ENCODE measurements at regions not wholly inside any gene's neighbourhood (a gene's known extent, or its start where the extent isn't known, plus 50 kb on each side); places are given as distances from the start of the nearest gene placed in this dataset.
"Not testable (repeated sequence)": the region's sequence is repeated elsewhere in the genome, so short reads cannot be mapped to it uniquely, and the experiment has no call there.

DNA sequence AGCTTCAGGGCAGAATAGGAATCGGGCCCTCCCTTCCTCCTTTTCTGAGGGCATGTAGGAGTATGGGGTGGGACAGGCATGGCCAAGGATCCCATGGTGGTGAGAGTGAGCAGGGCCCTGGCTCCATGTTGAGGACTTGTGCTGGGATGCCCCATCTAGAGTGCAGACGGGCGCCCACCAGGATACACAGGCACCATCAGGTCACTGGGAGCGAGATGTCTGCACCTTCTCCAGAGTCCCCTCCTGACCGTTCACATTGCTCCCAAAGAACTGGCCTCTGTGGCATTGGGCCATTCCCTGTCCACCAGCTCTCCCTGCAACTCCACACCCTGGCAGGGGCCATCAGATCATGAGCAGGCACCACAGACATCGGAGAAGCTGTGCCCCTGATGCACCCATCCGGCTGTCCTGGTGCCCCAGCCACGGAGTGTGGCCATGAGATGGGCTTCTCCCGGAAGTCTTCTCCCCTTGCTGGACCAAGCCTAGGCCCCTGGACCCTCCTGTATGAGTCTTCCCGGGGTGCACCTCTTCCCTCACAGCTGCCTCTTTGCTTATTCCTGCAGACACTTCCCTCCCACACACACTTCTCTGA is 195.0 kb downstream of the IRX2 start:
- H3K4me3 ChIP-seq (ENCODE audit: low read length), result no peak overlapping the region
- TF ChIP-seq ZNF274 (IDR thresholded peaks at IDR 0.05; ENCODE audit: low read depth, low read length), result no peak

GRCh38 chr5:2553611-2554010 is 197.9 kb downstream of the IRX2 start:
- no peak for TF ChIP-seq ZNF274 (IDR thresholded peaks at IDR 0.05; ENCODE audit: low read depth, low read length)
- no peak overlapping the region for H3K4me3 ChIP-seq (ENCODE audit: low read length)

DNA sequence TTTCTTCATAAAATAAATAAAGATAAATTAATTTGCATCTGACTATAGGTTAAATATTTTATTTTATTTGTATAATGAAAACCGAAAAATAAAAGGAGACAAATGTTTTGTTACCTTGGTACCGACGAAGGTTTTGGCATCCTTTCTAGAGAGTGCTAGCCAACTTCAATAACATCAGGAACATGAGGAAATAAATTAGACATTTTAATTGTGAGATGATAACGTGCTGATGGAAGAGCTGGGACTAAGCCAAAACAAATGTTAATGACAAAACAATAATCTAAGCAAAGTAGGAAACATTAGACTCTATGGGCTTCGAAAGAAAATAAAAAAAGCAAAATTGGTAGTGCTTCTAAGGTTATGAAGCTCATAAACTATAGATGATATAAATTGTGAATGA is 201.0 kb downstream of the IRX2 start:
- TF ChIP-seq ZNF274 (IDR thresholded peaks at IDR 0.05; ENCODE audit: low read depth, low read length), result no peak

GRCh38 chr5:2549900-2550299 is 201.6 kb downstream of the IRX2 start:
- no peak overlapping the region for H3K4me3 ChIP-seq (ENCODE audit: low read length)
- no peak for TF ChIP-seq ZNF274 (IDR thresholded peaks at IDR 0.05; ENCODE audit: low read depth, low read length)

More for the DNA sequence above, 201.0 kb downstream of the IRX2 start:
- no peak overlapping the region for H3K4me3 ChIP-seq (ENCODE audit: low read length)

- TF ChIP-seq ZNF274 (IDR thresholded peaks at IDR 0.05; ENCODE audit: low read depth, low read length), result no peak
- H3K4me3 ChIP-seq (ENCODE audit: low read length), result no peak overlapping the region
Observed at GRCh38 chr5:2549354-2549753, 202.1 kb downstream of the IRX2 start.

- no peak for TF ChIP-seq ZNF274 (IDR thresholded peaks at IDR 0.05; ENCODE audit: low read depth, low read length)
- H3K4me3 ChIP-seq (ENCODE audit: low read length), result no peak overlapping the region
Observed at GRCh38 chr5:2546938-2547337, 204.5 kb downstream of the IRX2 start.

GRCh38 chr5:2544003-2544402 is 207.5 kb downstream of the IRX2 start:
- TF ChIP-seq ZNF274 (IDR thresholded peaks at IDR 0.05; ENCODE audit: low read depth, low read length), result no peak
- H3K4me3 ChIP-seq (ENCODE audit: low read length), result no peak overlapping the region

DNA sequence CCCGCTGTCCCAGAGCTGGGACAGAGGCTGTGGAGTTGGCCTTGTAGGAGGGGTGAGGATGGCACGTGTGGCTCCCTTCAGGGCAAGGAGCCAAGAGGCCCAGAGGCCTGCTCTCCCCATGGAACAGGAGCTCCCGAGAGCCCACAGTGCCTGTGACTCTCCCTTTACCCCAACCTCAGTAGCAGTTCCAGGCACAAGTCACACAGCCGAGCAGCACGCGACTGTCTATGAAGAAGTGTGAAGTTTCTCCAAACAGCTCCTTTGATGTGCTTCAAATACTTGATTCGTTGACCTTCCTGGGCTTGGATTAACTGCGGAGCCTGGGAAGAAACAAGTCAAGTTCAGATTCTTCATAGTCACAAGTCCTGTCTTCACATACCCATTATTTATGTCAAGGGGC is 208.7 kb downstream of the IRX2 start:
- no peak for TF ChIP-seq ZNF274 (IDR thresholded peaks at IDR 0.05; ENCODE audit: low read depth, low read length)
- no peak overlapping the region for H3K4me3 ChIP-seq (ENCODE audit: low read length)

GRCh38 chr5:2542026-2542425 is 209.5 kb downstream of the IRX2 start:
- no peak for TF ChIP-seq ZNF274 (IDR thresholded peaks at IDR 0.05; ENCODE audit: low read depth, low read length)
- H3K4me3 ChIP-seq (ENCODE audit: low read length), result no peak overlapping the region

- no peak overlapping the region for H3K4me3 ChIP-seq (ENCODE audit: low read length)
- TF ChIP-seq ZNF274 (IDR thresholded peaks at IDR 0.05; ENCODE audit: low read depth, low read length), result no peak
Observed at GRCh38 chr5:2538169-2538568, 213.3 kb downstream of the IRX2 start.

- no peak for TF ChIP-seq ZNF274 (IDR thresholded peaks at IDR 0.05; ENCODE audit: low read depth, low read length)
- no peak overlapping the region for H3K4me3 ChIP-seq (ENCODE audit: low read length)
Observed at GRCh38 chr5:2537378-2538145, 213.9 kb downstream of the IRX2 start.

DNA sequence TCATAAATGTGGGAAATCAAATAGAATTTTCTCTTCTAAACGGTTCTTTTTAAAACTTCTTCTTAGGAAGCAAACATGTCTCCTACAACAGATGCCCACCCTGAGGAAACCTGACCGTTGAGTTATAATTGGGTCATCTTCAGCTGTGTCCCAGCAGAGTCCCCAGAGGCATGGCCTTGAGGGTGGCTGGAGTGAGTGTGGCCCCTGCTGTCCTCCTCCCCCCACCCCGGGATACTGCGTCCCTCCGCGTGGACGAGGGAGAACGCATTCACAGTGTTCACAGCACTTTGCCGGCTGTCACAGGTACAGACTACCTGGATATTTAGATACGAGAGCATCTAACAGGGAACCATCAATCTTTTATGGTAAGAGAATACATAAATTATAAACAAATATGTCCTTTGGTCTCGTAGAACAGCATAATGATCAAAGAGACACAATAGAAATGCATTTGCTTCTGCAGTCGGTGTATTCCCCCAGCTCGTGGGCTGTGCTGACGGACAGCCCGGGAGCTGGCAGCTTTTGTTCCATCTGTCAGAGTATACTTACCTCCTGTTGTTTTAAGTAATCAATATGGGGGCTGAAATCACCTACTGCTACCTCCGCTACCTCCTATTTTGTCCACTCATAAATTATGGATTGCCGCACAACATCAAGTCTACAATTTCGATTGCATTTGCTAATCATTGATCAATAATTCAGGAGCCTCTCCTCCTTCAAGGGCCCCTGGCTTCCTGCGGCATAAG is 214.7 kb downstream of the IRX2 start:
- no peak for TF ChIP-seq ZNF274 (IDR thresholded peaks at IDR 0.05; ENCODE audit: low read depth, low read length)
- H3K4me3 ChIP-seq (ENCODE audit: low read length), result no peak overlapping the region

DNA sequence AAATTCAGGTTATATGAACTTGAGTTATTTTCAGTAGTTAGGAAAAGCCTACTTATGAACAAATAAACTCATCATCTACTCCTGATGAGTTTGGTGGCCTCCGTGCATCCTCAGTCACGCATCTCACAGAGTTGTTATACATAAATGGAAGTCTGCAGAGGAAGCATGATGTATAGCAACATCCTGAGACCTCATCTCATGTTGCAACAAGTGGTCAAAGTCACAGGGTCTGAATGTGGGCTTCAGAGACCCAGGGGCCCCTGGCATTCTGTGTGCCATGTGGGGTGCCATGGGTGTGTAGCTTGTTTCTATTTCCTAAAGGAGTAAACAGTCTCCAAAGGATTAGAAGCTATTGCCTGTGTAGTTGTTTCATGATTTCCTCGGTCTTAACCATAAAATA is 216.5 kb downstream of the IRX2 start:
- no peak overlapping the region for H3K4me3 ChIP-seq (ENCODE audit: low read length)
- TF ChIP-seq ZNF274 (IDR thresholded peaks at IDR 0.05; ENCODE audit: low read depth, low read length), result no peak

GRCh38 chr5:2534251-2534650 is 217.2 kb downstream of the IRX2 start:
- no peak for TF ChIP-seq ZNF274 (IDR thresholded peaks at IDR 0.05; ENCODE audit: low read depth, low read length)
- H3K4me3 ChIP-seq (ENCODE audit: low read length), result no peak overlapping the region

DNA sequence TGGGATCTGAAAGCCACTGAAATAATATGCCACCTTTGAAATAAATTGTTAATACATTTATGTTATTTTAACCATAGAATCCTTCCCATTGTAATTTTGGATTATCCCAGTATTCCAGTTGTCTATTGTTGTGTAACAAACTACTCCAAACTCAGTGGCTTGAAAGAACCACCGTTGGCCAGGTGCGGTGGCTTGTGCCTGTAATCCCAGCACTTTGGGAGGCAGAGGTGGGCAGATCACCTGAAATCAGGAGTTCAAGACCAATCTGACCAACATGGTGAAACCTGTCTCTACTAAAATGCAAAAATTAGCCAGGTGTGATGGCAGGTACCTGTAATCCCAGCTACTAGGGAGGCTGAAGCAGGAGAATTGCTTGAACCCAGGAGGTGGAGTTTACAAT is 217.6 kb downstream of the IRX2 start:
- not testable (repeated sequence) for H3K4me3 ChIP-seq (ENCODE audit: low read length)

Measured in GM08714 (cell line).